ENCODE measurements at regions not wholly inside any gene's neighbourhood (a gene's known extent, or its start where the extent isn't known, plus 50 kb on each side); places are given as distances from the start of the nearest gene placed in this dataset.
"Not testable (repeated sequence)": the region's sequence is repeated elsewhere in the genome, so short reads cannot be mapped to it uniquely, and the experiment has no call there.

- DNase-seq = no peak
These were observed 72.1 kb upstream of the HSPA9 start for GRCh38 chr5:138647261-138647788.

- no peak for DNase-seq
These were observed 71.5 kb upstream of the HSPA9 start for GRCh38 chr5:138646671-138647070.

DNA sequence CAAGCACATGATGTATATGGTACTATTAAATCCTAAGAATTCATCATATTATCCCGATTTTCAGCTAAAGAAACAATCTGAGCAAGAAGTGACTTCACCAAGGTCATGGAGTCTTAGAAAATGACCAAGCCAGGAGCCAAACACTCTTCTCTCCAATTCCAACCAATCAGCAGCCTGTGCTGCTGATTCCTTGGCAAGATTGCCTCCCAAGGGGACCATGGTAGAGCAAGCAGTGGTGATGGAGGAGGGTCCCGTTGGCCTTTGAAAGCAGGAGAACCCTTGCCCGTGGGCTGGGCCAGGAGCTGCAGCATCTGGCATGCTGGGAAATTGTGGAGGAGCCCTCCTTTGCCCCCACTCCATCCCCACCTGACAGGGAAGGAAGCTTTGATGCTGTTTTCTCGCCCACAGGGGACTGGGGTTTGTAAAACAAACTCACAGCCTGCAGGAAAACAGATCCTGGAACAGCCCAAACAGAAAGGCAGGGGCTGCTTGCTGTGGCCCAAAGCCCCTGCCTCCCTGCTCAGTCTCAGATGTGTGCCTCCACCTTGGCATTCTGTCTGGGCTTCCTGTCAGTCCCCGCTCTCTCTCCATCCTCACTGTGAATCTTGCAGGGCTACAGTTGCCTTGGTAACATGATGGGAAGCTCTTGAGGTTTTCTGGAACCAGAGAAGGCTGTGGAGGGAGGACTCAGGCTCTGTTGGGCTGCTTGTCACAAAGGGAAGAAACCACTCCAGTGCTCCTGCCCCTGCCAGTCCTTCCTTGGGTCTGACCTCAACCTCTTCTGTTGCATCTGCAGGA, 70.8 kb upstream of the HSPA9 start:
- DNase-seq = no peak

- DNase-seq = no peak
These were observed 68.0 kb upstream of the HSPA9 start for GRCh38 chr5:138643040-138643791.

DNA sequence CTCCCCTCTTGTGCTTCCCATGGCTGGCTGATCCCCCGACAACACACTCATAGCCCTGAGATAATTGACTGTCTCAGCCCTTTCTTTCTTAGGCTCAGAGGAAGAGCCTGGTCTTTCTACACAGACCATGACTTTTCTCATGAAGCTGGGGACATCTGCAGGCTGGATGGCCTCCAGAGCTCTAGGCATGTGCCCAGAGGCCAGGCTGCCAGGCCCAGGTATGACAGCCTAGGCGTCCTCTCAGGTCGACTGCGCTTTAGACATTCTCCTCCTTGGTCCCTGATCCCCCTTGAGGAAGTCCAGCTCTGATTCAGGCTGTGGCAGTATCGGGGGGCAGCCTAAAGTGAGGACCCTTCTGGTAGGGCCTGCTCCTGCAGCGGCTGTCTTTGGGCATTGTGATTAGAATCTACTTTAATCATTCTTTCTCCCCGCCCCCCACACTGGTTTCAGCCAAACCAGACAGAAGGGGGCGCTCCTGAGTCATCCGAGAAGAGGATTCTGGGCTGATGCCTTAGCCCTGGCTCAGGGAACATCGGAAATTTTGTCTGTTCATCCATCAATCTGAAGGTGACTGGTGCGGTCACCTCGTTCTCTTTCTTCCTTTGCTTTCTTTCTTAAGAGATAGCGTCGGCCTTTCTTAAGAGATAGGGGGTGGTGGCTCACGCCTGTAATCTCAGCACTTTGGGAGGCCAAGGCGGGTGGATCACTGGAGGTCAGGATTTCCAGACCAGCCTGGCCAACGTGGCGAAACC, 66.5 kb upstream of the HSPA9 start:
- DNase-seq = peak; percentile 57 to 68

DNA sequence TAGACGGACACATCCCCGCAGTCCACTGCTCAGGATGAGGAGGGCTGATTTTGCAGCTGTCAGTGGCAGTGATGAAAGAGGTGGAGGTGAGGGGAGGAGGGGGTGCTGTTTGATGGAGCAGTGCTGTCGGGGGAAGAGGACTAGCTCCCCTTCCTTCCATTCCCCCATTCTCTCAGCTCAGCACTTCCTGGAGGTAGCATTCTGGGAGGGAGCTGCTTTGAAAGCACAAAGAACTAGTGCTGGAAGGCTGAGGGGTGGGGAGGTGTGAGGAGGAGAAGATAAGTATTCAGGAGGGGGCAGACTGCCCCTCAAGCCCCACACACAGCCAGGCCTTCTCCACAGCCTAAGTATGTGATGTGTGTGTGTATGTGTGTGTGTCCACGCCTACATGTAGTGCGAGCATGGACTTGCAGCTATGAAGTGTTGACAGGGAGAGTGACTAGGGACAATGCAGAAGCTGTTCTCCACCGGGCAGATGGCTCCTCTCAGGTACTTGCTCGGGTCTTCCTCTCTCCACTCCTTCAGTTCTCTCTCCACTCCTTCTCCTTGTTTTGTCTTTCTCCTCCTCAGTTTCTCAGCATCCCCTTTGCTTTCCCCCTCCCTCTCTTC, 65.5 kb upstream of the HSPA9 start:
- no peak for DNase-seq

DNA sequence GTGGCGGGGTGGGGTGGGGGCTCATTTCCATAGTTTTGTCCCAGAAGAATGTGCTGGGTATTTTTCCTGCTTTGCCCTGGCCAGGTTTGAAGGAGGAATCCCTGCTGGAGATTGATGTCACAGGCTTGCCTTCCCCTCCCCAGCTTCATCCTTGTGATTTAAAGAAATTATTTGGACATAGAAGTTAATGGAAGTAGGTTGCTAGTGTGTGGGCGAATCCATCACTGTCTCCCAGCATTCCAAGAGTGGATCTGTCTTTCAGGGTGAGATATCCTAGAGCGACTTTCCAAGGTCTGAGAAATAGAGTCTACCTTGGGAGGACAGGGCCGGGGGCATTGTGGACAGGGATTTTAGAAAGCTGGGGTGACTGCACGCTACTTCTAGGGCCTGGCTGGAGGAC, 64.9 kb upstream of the HSPA9 start:
- DNase-seq = no peak

- peak in 1 of 2 experiments; percentile 23 for DNase-seq
These were observed 64.1 kb upstream of the HSPA9 start for GRCh38 chr5:138639326-138639725.

- no peak for DNase-seq
These were observed 62.1 kb upstream of the HSPA9 start for GRCh38 chr5:138637256-138637655.

DNA sequence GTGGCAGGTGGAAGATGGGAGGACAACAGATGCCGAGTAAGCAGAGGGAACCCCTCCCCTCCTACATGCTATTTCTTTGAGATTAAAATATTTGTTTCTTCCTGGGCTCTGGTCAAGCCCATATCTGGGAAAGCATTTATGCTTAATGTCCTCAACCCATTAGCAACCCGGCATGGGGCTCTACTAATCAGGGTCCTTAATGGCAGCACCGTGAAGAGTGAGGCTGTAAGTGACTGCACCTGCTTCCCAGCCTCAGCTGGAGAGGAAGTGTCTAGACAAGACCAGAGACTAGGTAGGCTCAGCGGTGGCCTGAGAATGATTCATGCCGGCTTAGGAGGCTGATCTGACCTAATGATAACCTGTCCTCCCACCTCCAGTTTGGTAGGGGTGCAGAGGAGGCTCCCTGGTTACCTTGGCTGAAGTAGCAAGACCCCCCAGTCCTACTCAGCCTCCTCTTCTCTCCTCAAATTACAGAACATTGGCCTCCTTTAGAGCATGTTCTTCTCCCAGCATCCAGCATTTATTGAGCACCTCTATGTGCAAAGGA, 61.3 kb upstream of the HSPA9 start:
- DNase-seq = no peak

GRCh38 chr5:138635708-138636107, 60.5 kb upstream of the HSPA9 start:
- DNase-seq = no peak

DNA sequence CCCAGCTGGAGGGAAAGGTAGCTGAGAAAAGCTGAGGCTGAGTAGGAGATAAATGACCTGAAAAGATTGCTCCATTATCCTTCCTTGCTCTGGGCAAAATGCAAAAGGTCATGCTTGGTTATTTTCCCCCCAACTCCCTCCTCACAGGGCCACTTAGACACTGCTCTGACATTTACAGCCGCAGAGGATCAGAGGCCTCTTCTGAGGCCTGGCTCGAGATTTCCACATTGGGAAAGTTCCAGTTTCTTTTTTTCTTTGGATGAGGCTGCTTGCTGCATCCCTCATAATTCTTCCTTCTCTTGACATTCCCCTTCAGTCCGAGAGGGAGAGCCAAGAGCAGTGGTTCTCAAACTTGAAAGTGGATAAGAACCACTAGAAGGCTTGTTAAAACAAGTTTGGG, 60.1 kb upstream of the HSPA9 start:
- no peak for DNase-seq

DNA sequence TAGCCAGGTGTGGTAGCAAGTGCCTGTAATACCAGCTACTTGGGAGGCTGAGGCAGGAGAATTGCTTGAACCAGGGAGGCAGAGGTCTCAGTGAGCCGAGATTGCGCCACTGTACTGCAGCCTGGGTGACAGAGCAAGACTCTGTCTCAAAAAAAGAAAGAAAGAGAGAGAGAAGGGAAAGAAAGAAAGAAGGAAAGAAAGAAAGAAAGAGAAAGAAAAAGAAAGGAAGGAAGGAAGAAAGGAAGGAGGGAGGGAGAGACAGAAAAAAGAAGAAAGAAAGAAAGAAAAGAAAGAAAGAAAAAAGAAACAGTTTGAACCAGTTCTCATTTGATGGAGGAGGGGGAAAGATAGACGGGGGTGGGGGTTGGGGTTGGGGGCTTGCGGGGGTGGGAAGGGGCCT, 59.6 kb upstream of the HSPA9 start:
- not testable (repeated sequence) for DNase-seq

- DNase-seq = no peak
These were observed 57.8 kb upstream of the HSPA9 start for GRCh38 chr5:138632900-138633489.

GRCh38 chr5:138631096-138631928, 56.1 kb upstream of the HSPA9 start:
- DNase-seq = no peak

- DNase-seq = no peak
These were observed 54.2 kb upstream of the HSPA9 start for GRCh38 chr5:138629392-138629791.

DNA sequence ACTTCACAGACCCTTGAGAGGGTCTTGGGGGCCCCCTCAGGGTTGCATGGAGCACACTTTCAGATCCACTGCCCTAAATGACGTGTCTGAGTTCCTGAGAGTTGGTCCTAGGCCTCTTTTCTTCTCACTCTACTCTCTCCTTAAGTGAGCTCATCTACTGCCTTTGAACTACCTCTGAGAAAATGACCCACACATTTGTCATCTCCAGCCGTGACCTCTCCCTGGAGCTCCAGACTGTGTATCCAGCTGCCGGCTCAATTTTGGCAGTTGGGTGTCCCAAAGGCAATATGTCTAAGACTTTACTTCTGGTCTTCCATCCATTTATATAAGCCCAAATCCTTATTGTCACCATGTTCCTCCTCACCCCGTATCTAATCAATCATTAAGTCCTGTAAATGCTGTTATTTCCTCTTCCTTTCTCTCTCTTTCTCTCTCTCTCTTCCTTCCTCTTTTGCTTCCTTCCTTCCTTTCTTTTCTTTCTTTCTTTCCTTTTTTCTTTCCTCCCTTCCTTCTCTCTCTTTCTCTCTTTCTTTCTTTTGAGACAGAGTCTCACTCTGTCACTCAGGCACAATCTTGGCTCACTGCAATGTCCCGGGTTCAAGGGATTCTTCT, 51.2 kb upstream of the HSPA9 start:
- DNase-seq = no peak

GRCh38 chr5:138625134-138625533, 49.9 kb upstream of the HSPA9 start:
- no peak for DNase-seq

Measured in NCI-H2081 (cell line).